GM19395 (cell line): ENCODE measurements at regions not wholly inside any gene's neighbourhood (a gene's known extent, or its start where the extent isn't known, plus 50 kb on each side); places are given as distances from the start of the nearest gene placed in this dataset.
A peak's percentile ranks its signal among the peaks of the same experiment; 100 is the strongest.

Source experiments
- ATAC-seq: cut with Tn5 transposase; IDR thresholded peaks from one replicate; pipeline ENCODE4 v1.9.1; 2021; ENCODE audit warnings: mild to moderate bottlenecking, moderate library complexity; ENCODE audit not compliant: unreplicated experiment

- no peak for ATAC-seq
Observed at GRCh38 chr5:174398171-174398570, 326.2 kb upstream of the MSX2 start.

- ATAC-seq: no peak
Observed at GRCh38 chr5:174399411-174399810, 325.0 kb upstream of the MSX2 start.

GRCh38 chr5:174400461-174400860 is 323.9 kb upstream of the MSX2 start:
- no peak for ATAC-seq

GRCh38 chr5:174401793-174402192 is 322.6 kb upstream of the MSX2 start:
- ATAC-seq: no peak

GRCh38 chr5:174402222-174402812 is 322.1 kb upstream of the MSX2 start:
- ATAC-seq: no peak

GRCh38 chr5:174404848-174405247 is 319.5 kb upstream of the MSX2 start:
- no peak for ATAC-seq

- no peak for ATAC-seq
Observed at GRCh38 chr5:174409070-174409469, 315.3 kb upstream of the MSX2 start.

- no peak for ATAC-seq
Observed at GRCh38 chr5:174409971-174410370, 314.4 kb upstream of the MSX2 start.

- ATAC-seq: no peak
Observed at GRCh38 chr5:174410716-174411478, 313.5 kb upstream of the MSX2 start.

- ATAC-seq: no peak
Observed at GRCh38 chr5:174411479-174411819, 312.9 kb upstream of the MSX2 start.

GRCh38 chr5:174412374-174412773 is 312.0 kb upstream of the MSX2 start:
- ATAC-seq: no peak

GRCh38 chr5:174412941-174413340 is 311.4 kb upstream of the MSX2 start:
- no peak for ATAC-seq

- ATAC-seq: no peak
Observed at GRCh38 chr5:174413567-174414314, 310.6 kb upstream of the MSX2 start.

- ATAC-seq: no peak
Observed at GRCh38 chr5:174414315-174414710, 310.1 kb upstream of the MSX2 start.

GRCh38 chr5:174418809-174419539 is 305.4 kb upstream of the MSX2 start:
- ATAC-seq: peak; percentile 32

- ATAC-seq: peak; percentile 82
Observed at GRCh38 chr5:174419540-174420132, 304.7 kb upstream of the MSX2 start.

- no peak for ATAC-seq
Observed at GRCh38 chr5:174420651-174421407, 303.6 kb upstream of the MSX2 start.

GRCh38 chr5:174421408-174421805 is 303.0 kb upstream of the MSX2 start:
- ATAC-seq: no peak

GRCh38 chr5:174423558-174423957 is 300.8 kb upstream of the MSX2 start:
- ATAC-seq: no peak
